HepG2 (cell line): ENCODE measurements at regions not wholly inside any gene's neighbourhood (a gene's known extent, or its start where the extent isn't known, plus 50 kb on each side); places are given as distances from the start of the nearest gene placed in this dataset.

ENCODE experiments used
- BCL6 ChIP-seq: IDR thresholded peaks from 2 replicates; pipeline ENCODE4 v1.6.1; 2016; ENCODE audit warnings: missing genetic modification reagents, missing compliant biosample characterization
- ETV6 ChIP-seq: sonication (generic); formaldehyde crosslinking; conservative IDR thresholded peaks from 2 replicates; pipeline ENCODE4 v1.4.0; 2020; ENCODE audit warnings: missing genetic modification reagents
- MAFK ChIP-seq, 2 experiments: IDR thresholded peaks in 1 of 2; conservative IDR thresholded peaks in 1 of 2; 2 replicates each; pipeline ENCODE4 v1.6.1; 2011; ENCODE audit warnings: improper control_type of control experiment in 2 of 2, low read length in 2 of 2
- MAZ ChIP-seq, 2 experiments: sonication (generic) in 1 of 2; formaldehyde crosslinking in 1 of 2; IDR thresholded peaks; 2 replicates each; pipeline versions ENCODE4 v1.5.0 to v1.6.1; 2012 to 2020; ENCODE audit warnings: low read depth in 2 of 2, mild to moderate bottlenecking in 2 of 2, borderline replicate concordance in 1 of 2, improper control_type of control experiment in 1 of 2, low read length in 1 of 2, missing genetic modification reagents in 1 of 2, moderate library complexity in 1 of 2
- PHF21A ChIP-seq: sonication (generic); formaldehyde crosslinking; IDR thresholded peaks from 2 replicates; pipeline ENCODE4 v1.5.0; 2020; ENCODE audit warnings: mild to moderate bottlenecking, missing genetic modification reagents
- POLR2AphosphoS5 ChIP-seq: IDR thresholded peaks from 2 replicates; pipeline ENCODE4 v1.6.1; 2012; ENCODE audit warnings: low read depth, low read length
- TCF12 ChIP-seq, 2 experiments: fragments of 450-650 bp in 1 of 2; sonication (generic) in 1 of 2; formaldehyde crosslinking in 1 of 2; IDR thresholded peaks; 2 replicates each; pipeline versions ENCODE4 v1.6.1 to v1.8.0; 2017 to 2022; ENCODE audit warnings: antibody characterized with exemption in 1 of 2, mild to moderate bottlenecking in 1 of 2, missing genetic modification reagents in 1 of 2, moderate library complexity in 1 of 2
- ZBTB8A ChIP-seq: sonication (generic); formaldehyde crosslinking; IDR thresholded peaks from 2 replicates; pipeline ENCODE4 v1.4.0; 2020; ENCODE audit warnings: mild to moderate bottlenecking, low read depth, missing genetic modification reagents, borderline replicate concordance
- ZEB1 ChIP-seq: IDR thresholded peaks from 2 replicates; pipeline ENCODE4 v1.6.1; 2012; ENCODE audit warnings: mild to moderate bottlenecking, low read depth, inconsistent platforms; ENCODE audit not compliant: insufficient replicate concordance
- ZNF253 ChIP-seq: sonication (generic); formaldehyde crosslinking; IDR thresholded peaks from 2 replicates; pipeline ENCODE4 v1.8.0; 2022; ENCODE audit warnings: mild to moderate bottlenecking, missing genetic modification reagents, borderline replicate concordance
- ZNF670 ChIP-seq: sonication (generic); formaldehyde crosslinking; IDR thresholded peaks from 2 replicates; pipeline ENCODE4 v1.8.0; 2022; ENCODE audit warnings: mild to moderate bottlenecking, missing genetic modification reagents, borderline replicate concordance
- TF ChIP-seq, protein P1 (sequence below): sonication (generic); formaldehyde crosslinking; IDR thresholded peaks from 2 replicates; pipeline ENCODE4 v1.8.0; 2022; ENCODE audit warnings: missing genetic modification reagents, mild to moderate bottlenecking, moderate library complexity, borderline replicate concordance
- TF ChIP-seq, protein P2 (sequence below): sonication (generic); formaldehyde crosslinking; IDR thresholded peaks from 2 replicates; pipeline ENCODE4 v1.5.0; 2020; ENCODE audit warnings: mild to moderate bottlenecking, missing genetic modification reagents, moderate library complexity
- TF ChIP-seq, protein P3 (sequence below): sonication (generic); formaldehyde crosslinking; IDR thresholded peaks from 2 replicates; pipeline ENCODE4 v1.4.0; 2020; ENCODE audit warnings: mild to moderate bottlenecking, missing genetic modification reagents, borderline replicate concordance

DNA sequence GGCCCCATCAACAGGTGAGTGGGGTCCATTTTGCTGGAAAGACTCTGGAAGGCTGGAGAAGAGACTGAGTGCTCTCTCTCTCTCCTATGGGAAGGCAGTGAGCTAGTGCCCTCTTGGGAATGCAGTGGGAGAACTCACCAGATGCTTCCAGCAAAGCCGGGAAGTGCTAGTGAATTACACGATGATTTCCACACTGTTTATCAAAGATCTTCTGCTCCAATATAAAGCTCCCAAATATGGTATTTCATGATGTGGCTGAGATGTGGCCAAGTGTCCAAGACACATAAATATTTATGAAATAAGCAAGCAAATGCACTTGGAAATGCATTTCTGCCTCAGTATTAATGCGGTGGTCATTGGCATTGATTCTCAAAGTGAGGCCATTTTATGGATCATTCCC lies 135.9 kb downstream of the VAPA start:
- TF ChIP-seq, protein P1, sequence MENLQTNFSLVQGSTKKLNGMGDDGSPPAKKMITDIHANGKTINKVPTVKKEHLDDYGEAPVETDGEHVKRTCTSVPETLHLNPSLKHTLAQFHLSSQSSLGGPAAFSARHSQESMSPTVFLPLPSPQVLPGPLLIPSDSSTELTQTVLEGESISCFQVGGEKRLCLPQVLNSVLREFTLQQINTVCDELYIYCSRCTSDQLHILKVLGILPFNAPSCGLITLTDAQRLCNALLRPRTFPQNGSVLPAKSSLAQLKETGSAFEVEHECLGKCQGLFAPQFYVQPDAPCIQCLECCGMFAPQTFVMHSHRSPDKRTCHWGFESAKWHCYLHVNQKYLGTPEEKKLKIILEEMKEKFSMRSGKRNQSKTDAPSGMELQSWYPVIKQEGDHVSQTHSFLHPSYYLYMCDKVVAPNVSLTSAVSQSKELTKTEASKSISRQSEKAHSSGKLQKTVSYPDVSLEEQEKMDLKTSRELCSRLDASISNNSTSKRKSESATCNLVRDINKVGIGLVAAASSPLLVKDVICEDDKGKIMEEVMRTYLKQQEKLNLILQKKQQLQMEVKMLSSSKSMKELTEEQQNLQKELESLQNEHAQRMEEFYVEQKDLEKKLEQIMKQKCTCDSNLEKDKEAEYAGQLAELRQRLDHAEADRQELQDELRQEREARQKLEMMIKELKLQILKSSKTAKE: no peak
- no peak for TF ChIP-seq ZEB1
- TF ChIP-seq MAZ (IDR thresholded peaks at IDR 0.05; ENCODE audit: borderline replicate concordance, low read depth, low read length): no peak
- no peak for TF ChIP-seq MAZ (CRISPR knock-in tag; IDR thresholded peaks at IDR 0.05; ENCODE audit: low read depth)
- TF ChIP-seq, protein P2, sequence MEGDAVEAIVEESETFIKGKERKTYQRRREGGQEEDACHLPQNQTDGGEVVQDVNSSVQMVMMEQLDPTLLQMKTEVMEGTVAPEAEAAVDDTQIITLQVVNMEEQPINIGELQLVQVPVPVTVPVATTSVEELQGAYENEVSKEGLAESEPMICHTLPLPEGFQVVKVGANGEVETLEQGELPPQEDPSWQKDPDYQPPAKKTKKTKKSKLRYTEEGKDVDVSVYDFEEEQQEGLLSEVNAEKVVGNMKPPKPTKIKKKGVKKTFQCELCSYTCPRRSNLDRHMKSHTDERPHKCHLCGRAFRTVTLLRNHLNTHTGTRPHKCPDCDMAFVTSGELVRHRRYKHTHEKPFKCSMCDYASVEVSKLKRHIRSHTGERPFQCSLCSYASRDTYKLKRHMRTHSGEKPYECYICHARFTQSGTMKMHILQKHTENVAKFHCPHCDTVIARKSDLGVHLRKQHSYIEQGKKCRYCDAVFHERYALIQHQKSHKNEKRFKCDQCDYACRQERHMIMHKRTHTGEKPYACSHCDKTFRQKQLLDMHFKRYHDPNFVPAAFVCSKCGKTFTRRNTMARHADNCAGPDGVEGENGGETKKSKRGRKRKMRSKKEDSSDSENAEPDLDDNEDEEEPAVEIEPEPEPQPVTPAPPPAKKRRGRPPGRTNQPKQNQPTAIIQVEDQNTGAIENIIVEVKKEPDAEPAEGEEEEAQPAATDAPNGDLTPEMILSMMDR (CRISPR knock-in tag): no peak
- TF ChIP-seq ZNF670 (CRISPR knock-in tag): no peak
- TF ChIP-seq ZNF253: no peak
- TF ChIP-seq POLR2AphosphoS5: no peak
- TF ChIP-seq ZBTB8A: no peak
- TF ChIP-seq PHF21A (CRISPR knock-in tag): no peak
- TF ChIP-seq, protein P3, sequence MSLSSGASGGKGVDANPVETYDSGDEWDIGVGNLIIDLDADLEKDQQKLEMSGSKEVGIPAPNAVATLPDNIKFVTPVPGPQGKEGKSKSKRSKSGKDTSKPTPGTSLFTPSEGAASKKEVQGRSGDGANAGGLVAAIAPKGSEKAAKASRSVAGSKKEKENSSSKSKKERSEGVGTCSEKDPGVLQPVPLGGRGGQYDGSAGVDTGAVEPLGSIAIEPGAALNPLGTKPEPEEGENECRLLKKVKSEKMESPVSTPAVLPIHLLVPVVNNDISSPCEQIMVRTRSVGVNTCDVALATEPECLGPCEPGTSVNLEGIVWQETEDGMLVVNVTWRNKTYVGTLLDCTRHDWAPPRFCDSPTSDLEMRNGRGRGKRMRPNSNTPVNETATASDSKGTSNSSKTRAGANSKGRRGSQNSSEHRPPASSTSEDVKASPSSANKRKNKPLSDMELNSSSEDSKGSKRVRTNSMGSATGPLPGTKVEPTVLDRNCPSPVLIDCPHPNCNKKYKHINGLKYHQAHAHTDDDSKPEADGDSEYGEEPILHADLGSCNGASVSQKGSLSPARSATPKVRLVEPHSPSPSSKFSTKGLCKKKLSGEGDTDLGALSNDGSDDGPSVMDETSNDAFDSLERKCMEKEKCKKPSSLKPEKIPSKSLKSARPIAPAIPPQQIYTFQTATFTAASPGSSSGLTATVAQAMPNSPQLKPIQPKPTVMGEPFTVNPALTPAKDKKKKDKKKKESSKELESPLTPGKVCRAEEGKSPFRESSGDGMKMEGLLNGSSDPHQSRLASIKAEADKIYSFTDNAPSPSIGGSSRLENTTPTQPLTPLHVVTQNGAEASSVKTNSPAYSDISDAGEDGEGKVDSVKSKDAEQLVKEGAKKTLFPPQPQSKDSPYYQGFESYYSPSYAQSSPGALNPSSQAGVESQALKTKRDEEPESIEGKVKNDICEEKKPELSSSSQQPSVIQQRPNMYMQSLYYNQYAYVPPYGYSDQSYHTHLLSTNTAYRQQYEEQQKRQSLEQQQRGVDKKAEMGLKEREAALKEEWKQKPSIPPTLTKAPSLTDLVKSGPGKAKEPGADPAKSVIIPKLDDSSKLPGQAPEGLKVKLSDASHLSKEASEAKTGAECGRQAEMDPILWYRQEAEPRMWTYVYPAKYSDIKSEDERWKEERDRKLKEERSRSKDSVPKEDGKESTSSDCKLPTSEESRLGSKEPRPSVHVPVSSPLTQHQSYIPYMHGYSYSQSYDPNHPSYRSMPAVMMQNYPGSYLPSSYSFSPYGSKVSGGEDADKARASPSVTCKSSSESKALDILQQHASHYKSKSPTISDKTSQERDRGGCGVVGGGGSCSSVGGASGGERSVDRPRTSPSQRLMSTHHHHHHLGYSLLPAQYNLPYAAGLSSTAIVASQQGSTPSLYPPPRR (CRISPR knock-in tag): no peak
- TF ChIP-seq ETV6 (CRISPR knock-in tag): no peak
- TF ChIP-seq TCF12 (IDR thresholded peaks at IDR 0.05): no peak
- TF ChIP-seq TCF12 (CRISPR knock-in tag; IDR thresholded peaks at IDR 0.05): no peak
- TF ChIP-seq BCL6 (CRISPR knock-in tag): no peak
- TF ChIP-seq MAFK (conservative IDR thresholded peaks at IDR 0.05 in 1 of 2, IDR thresholded peaks at IDR 0.05 in 1 of 2; ENCODE audit: low read length in 2 of 2): no peak
